CD14-positive monocyte (primary cell): ENCODE measurements at regions not wholly inside any gene's neighbourhood (a gene's known extent, or its start where the extent isn't known, plus 50 kb on each side); places are given as distances from the start of the nearest gene placed in this dataset.
"Not testable (repeated sequence)": the region's sequence is repeated elsewhere in the genome, so short reads cannot be mapped to it uniquely, and the experiment has no call there.

ENCODE experiments used
- DNase-seq, 3 donors: peaks; one replicate each; pipeline ENCODE4 v3.0.0-alpha.2; 2011 to 2022
- H2AFZ ChIP-seq: 2 replicates; pipeline ENCODE4 v1.6.0; 2012; ENCODE audit warnings: mild to moderate bottlenecking, low read depth, low read length, inconsistent platforms; ENCODE audit not compliant: insufficient read depth, poor library complexity, severe bottlenecking
- H3K27ac ChIP-seq, 2 donors: 1 replicate in 1 of 2; 2 replicates in 1 of 2; pipeline ENCODE4 v1.5.1; 2012 to 2013; ENCODE audit warnings: low read length in 2 of 2, control low read depth in 1 of 2, inconsistent platforms in 1 of 2, low read depth in 1 of 2, mild to moderate bottlenecking in 1 of 2
- H3K27me3 ChIP-seq, 2 donors: one replicate each; pipeline versions ENCODE4 v1.6.0 to v1.6.1; 2011 to 2013; ENCODE audit warnings: low read length in 2 of 2; ENCODE audit not compliant: control insufficient read depth in 2 of 2, insufficient read depth in 2 of 2
- H3K36me3 ChIP-seq, 2 donors: replicated peaks in 1 of 2; 1 replicate in 1 of 2; 2 replicates in 1 of 2; pipeline versions ENCODE4 v1.5.1 to v1.6.1; 2012 to 2013; ENCODE audit warnings: low read length in 2 of 2, control low read depth in 1 of 2, inconsistent platforms in 1 of 2, mild to moderate bottlenecking in 1 of 2; ENCODE audit not compliant: insufficient read depth in 2 of 2, control insufficient read depth in 1 of 2
- H3K4me1 ChIP-seq, 2 donors: 1 replicate in 1 of 2; 2 replicates in 1 of 2; pipeline versions ENCODE4 v1.5.1 to v1.6.1; 2012 to 2013; ENCODE audit warnings: low read length in 2 of 2, control low read depth in 1 of 2, inconsistent platforms in 1 of 2, mild to moderate bottlenecking in 1 of 2, moderate library complexity in 1 of 2; ENCODE audit not compliant: insufficient read depth in 2 of 2, control insufficient read depth in 1 of 2
- H3K4me2 ChIP-seq: replicated peaks from 2 replicates; pipeline ENCODE3; 2012; ENCODE audit warnings: low read length, moderate library complexity, mild to moderate bottlenecking; ENCODE audit not compliant: poor library complexity, severe bottlenecking; ENCODE audit errors: extremely low read depth
- H3K4me3 ChIP-seq, 3 experiments: fragments of 200-600 bp in 1 of 3; sonication (generic) in 1 of 3; replicated peaks in 1 of 3; 1 replicate in 2 of 3; 2 replicates in 1 of 3; pipeline ENCODE4 v1.5.1; 2011 to 2013; ENCODE audit warnings: low read length in 3 of 3, mild to moderate bottlenecking in 3 of 3, control low read depth in 2 of 3, low read depth in 2 of 3, inconsistent platforms in 1 of 3, moderate library complexity in 1 of 3
- H3K79me2 ChIP-seq: 2 replicates; pipeline ENCODE4 v1.6.0; 2012; ENCODE audit warnings: mild to moderate bottlenecking, control low read depth, inconsistent platforms, low read length, moderate library complexity; ENCODE audit not compliant: insufficient read depth
- H3K9ac ChIP-seq: 2 replicates; pipeline ENCODE4 v1.6.0; 2017; ENCODE audit warnings: low read length, mild to moderate bottlenecking; ENCODE audit not compliant: insufficient read depth, poor library complexity, severe bottlenecking
- H3K9me3 ChIP-seq, 2 donors: replicated peaks in 1 of 2; 1 replicate in 1 of 2; 2 replicates in 1 of 2; pipeline versions ENCODE4 v1.5.1 to v1.6.1; 2012 to 2013; ENCODE audit warnings: low read length in 2 of 2, control low read depth in 1 of 2; ENCODE audit not compliant: control insufficient read depth in 1 of 2, insufficient read depth in 1 of 2
- H4K20me1 ChIP-seq: 2 replicates; pipeline ENCODE4 v1.6.0; 2012; ENCODE audit warnings: mild to moderate bottlenecking, low read length, control low read depth, moderate library complexity; ENCODE audit not compliant: insufficient read depth
- H3K27ac Mint-ChIP-seq, 7 donors: one replicate each; pipeline ENCODE4 v1.8.0; 2020; ENCODE audit warnings: mild to moderate bottlenecking in 7 of 7, mixed read lengths in 7 of 7, moderate library complexity in 6 of 7, inconsistent platforms in 2 of 7
- H3K27me3 Mint-ChIP-seq, 3 donors: one replicate each; pipeline ENCODE4 v1.8.0; 2021 to 2022; ENCODE audit warnings: low read depth in 3 of 3, mild to moderate bottlenecking in 3 of 3, mixed read lengths in 3 of 3, moderate library complexity in 3 of 3, inconsistent platforms in 1 of 3
- H3K36me3 Mint-ChIP-seq, 2 donors: one replicate each; pipeline ENCODE4 v1.8.0; 2020; ENCODE audit warnings: mixed read lengths in 2 of 2, inconsistent platforms in 1 of 2, mild to moderate bottlenecking in 1 of 2
- H3K4me1 Mint-ChIP-seq: one replicate; pipeline ENCODE4 v1.8.0; 2020; ENCODE audit warnings: mild to moderate bottlenecking, mixed read lengths
- H3K4me3 Mint-ChIP-seq, 2 donors: one replicate each; pipeline ENCODE4 v1.8.0; 2020; ENCODE audit warnings: mild to moderate bottlenecking in 2 of 2, mixed read lengths in 2 of 2, moderate library complexity in 1 of 2
- H3K9me3 Mint-ChIP-seq, 7 donors: one replicate each; pipeline ENCODE4 v1.8.0; 2020 to 2022; ENCODE audit warnings: mixed read lengths in 7 of 7, mild to moderate bottlenecking in 6 of 7, moderate library complexity in 6 of 7, inconsistent platforms in 2 of 7
- WGBS: methylation state at CpG from one replicate; pipeline ENCODE4 v1.1.5; 2013; ENCODE audit warnings: missing lambda C conversion rate; ENCODE audit not compliant: insufficient coverage; 5-methylcytosine and 5-hydroxymethylcytosine counted together
- intact Hi-C, 2 donors: fragments of 100-400 bp; cut with micrococcal nuclease; formaldehyde crosslinking; loops; one replicate each; pipeline versions ENCODE4 v1.15.0 to v1.15.1; 2023
- TF ChIP-seq, protein P1 (sequence below): fragments of 200-600 bp; IDR thresholded peaks from one replicate; pipeline ENCODE4 v1.8.0; 2022; ENCODE audit warnings: antibody characterized with exemption, mild to moderate bottlenecking

- DNase-seq, result no peak
- Histone ChIP-seq H3K27me3 (no peaks in the 10 kb centered on the region), H2AFZ (no peak overlapping the region), H3K9me3 (no peaks in the 10 kb centered on the region), H3K27ac (no peak overlapping the region), H3K4me1 (peaks cover 2 to 5% of the 10 kb centered on the region in 2 donors), H3K79me2 (no peaks in the 10 kb centered on the region), H3K4me2 (no peak overlapping the region), H3K4me3 (no peak overlapping the region), H3K9ac (no peak overlapping the region), H4K20me1 (no peaks in the 10 kb centered on the region), H3K36me3 (no peaks in the 10 kb centered on the region)
- H3K36me3 Mint-ChIP-seq, result no peaks in the 10 kb centered on the region
- peaks cover 12% of the 10 kb centered on the region for H3K4me1 Mint-ChIP-seq
- TF ChIP-seq, protein P1, sequence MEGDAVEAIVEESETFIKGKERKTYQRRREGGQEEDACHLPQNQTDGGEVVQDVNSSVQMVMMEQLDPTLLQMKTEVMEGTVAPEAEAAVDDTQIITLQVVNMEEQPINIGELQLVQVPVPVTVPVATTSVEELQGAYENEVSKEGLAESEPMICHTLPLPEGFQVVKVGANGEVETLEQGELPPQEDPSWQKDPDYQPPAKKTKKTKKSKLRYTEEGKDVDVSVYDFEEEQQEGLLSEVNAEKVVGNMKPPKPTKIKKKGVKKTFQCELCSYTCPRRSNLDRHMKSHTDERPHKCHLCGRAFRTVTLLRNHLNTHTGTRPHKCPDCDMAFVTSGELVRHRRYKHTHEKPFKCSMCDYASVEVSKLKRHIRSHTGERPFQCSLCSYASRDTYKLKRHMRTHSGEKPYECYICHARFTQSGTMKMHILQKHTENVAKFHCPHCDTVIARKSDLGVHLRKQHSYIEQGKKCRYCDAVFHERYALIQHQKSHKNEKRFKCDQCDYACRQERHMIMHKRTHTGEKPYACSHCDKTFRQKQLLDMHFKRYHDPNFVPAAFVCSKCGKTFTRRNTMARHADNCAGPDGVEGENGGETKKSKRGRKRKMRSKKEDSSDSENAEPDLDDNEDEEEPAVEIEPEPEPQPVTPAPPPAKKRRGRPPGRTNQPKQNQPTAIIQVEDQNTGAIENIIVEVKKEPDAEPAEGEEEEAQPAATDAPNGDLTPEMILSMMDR, result no peak
- intact Hi-C loops, result no loop called here
- no peak overlapping the region for H3K4me3 Mint-ChIP-seq
- peaks cover 0 to 2% (median 0%) of the 10 kb centered on the region in 3 donors for H3K27me3 Mint-ChIP-seq
- no peak overlapping the region for H3K27ac Mint-ChIP-seq
- peaks cover 0 to 3% (median 0%) of the 10 kb centered on the region in 7 donors for H3K9me3 Mint-ChIP-seq
Measured at GRCh38 chrX:124268099-124268498, 64.4 kb upstream of the TEX13D start.

- peaks cover 0 to 3% (median 0%) of the 10 kb centered on the region in 7 donors for H3K9me3 Mint-ChIP-seq
- Histone ChIP-seq H3K4me3 (no peak overlapping the region), H3K79me2 (no peaks in the 10 kb centered on the region), H3K27ac (no peak overlapping the region), H2AFZ (no peak overlapping the region), H3K9me3 (no peaks in the 10 kb centered on the region), H4K20me1 (no peaks in the 10 kb centered on the region), H3K4me1 (peaks cover 0 to 2% of the 10 kb centered on the region in 2 donors), H3K27me3 (no peaks in the 10 kb centered on the region), H3K36me3 (no peaks in the 10 kb centered on the region), H3K4me2 (no peak overlapping the region), H3K9ac (no peak overlapping the region)
- H3K27ac Mint-ChIP-seq, result no peak overlapping the region
- no peak for DNase-seq
- H3K4me3 Mint-ChIP-seq, result no peak overlapping the region
- H3K36me3 Mint-ChIP-seq, result no peaks in the 10 kb centered on the region
- intact Hi-C loops, result no loop called here
- H3K27me3 Mint-ChIP-seq, result peaks cover 0 to 2% (median 0%) of the 10 kb centered on the region in 3 donors
- TF ChIP-seq, protein P1, result no peak
- H3K4me1 Mint-ChIP-seq, result peaks cover 8% of the 10 kb centered on the region
- WGBS, result no CpG with 5 or more reads among the region's 2 CpGs
Measured at GRCh38 chrX:124269881-124270280, 62.6 kb upstream of the TEX13D start.

DNA sequence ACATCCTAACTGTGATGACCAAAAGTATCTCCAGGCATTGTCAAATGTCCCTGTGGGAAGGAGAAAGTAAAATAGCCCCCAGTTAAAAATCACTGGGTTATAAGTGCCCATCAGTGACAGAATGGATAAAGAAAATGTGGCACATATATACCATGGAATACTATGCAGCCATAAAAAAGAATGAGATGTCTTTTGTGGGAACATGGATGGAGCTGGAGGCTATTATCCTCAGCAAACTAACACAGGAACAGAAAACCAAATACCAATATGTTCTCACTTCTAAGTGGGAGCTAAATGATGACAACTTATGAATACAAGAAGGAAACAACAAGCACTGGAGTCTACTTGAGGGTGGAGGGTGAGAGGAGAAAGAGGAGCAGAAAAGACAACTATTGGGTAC is 60.9 kb upstream of the TEX13D start:
- H3K36me3 Mint-ChIP-seq, H3K9me3 ChIP-seq, H3K4me1 ChIP-seq, H3K27ac ChIP-seq, DNase-seq, H3K4me1 Mint-ChIP-seq, H3K36me3 ChIP-seq, H4K20me1 ChIP-seq, H3K27me3 Mint-ChIP-seq, H3K9ac ChIP-seq, intact Hi-C loops, H3K27me3 ChIP-seq, H3K27ac Mint-ChIP-seq, H3K4me2 ChIP-seq, H3K4me3 Mint-ChIP-seq, H3K4me3 ChIP-seq, H3K9me3 Mint-ChIP-seq, H3K79me2 ChIP-seq, H2AFZ ChIP-seq: not testable (repeated sequence)
